Hepatocyte (in vitro differentiated cells): ENCODE measurements at regions not wholly inside any gene's neighbourhood (a gene's known extent, or its start where the extent isn't known, plus 50 kb on each side); places are given as distances from the start of the nearest gene placed in this dataset.

Experiments used
- DNase-seq: peaks from one replicate; pipeline ENCODE4 v3.0.0-alpha.2; 2016; ENCODE audit warnings: low spot score
- H2AFZ ChIP-seq: fragments of 200-600 bp; sonication (generic); 2 replicates; pipeline ENCODE4 v1.6.0; 2016; ENCODE audit warnings: antibody characterized with exemption, mild to moderate bottlenecking
- H3K27ac ChIP-seq: fragments of 200-600 bp; sonication (generic); 2 replicates; pipeline ENCODE4 v1.5.1; 2016; ENCODE audit warnings: mild to moderate bottlenecking
- H3K27me3 ChIP-seq: fragments of 200-600 bp; sonication (generic); 2 replicates; pipeline ENCODE4 v1.6.1; 2016
- H3K36me3 ChIP-seq: fragments of 200-600 bp; sonication (generic); replicated peaks from 2 replicates; pipeline ENCODE4 v1.5.1; 2016; ENCODE audit warnings: low read depth; ENCODE audit not compliant: insufficient read depth
- H3K4me1 ChIP-seq: fragments of 200-600 bp; sonication (generic); 2 replicates; pipeline ENCODE4 v1.5.1; 2016; ENCODE audit warnings: mild to moderate bottlenecking, moderate library complexity; ENCODE audit not compliant: insufficient read depth
- H3K4me2 ChIP-seq: fragments of 200-600 bp; sonication (generic); 2 replicates; pipeline ENCODE4 v1.6.0; 2016
- H3K4me3 ChIP-seq: fragments of 200-600 bp; sonication (generic); 2 replicates; pipeline ENCODE4 v1.5.1; 2016; ENCODE audit warnings: mild to moderate bottlenecking
- H3K79me2 ChIP-seq: fragments of 200-600 bp; sonication (generic); 2 replicates; pipeline ENCODE4 v1.6.0; 2017; ENCODE audit warnings: mild to moderate bottlenecking
- H3K9me2 ChIP-seq: fragments of 200-600 bp; sonication (generic); replicated peaks from 2 replicates; pipeline ENCODE4 v1.6.0; 2017; ENCODE audit warnings: mild to moderate bottlenecking; ENCODE audit not compliant: insufficient read depth
- H3K9me3 ChIP-seq: fragments of 200-600 bp; sonication (generic); 2 replicates; pipeline ENCODE4 v1.5.1; 2016; ENCODE audit warnings: low read depth, mild to moderate bottlenecking
- H4K20me1 ChIP-seq: fragments of 200-600 bp; sonication (generic); 2 replicates; pipeline ENCODE4 v1.6.0; 2016; ENCODE audit warnings: mild to moderate bottlenecking; ENCODE audit not compliant: insufficient read depth, poor library complexity, severe bottlenecking
- EZH2 ChIP-seq: fragments of 200-600 bp; sonication (generic); IDR thresholded peaks from 2 replicates; pipeline ENCODE4 v1.6.1; 2016; ENCODE audit warnings: antibody characterized with exemption, mild to moderate bottlenecking, borderline replicate concordance
- EZH2phosphoT487 ChIP-seq: fragments of 200-600 bp; sonication (generic); IDR thresholded peaks from one replicate; pipeline ENCODE4 v1.6.1; 2018; ENCODE audit warnings: antibody characterized with exemption, mild to moderate bottlenecking, low read depth, moderate library complexity; ENCODE audit not compliant: unreplicated experiment, severe bottlenecking
- WGBS: methylation state at CpG from one replicate; pipeline ENCODE4 v1.1.6; 2016; ENCODE audit warnings: low lambda C conversion rate; ENCODE audit errors: missing lambda C conversion rate; 5-methylcytosine and 5-hydroxymethylcytosine counted together
- TF ChIP-seq, protein P1 (sequence below): fragments of 200-600 bp; sonication (generic); IDR thresholded peaks from 2 replicates; pipeline ENCODE4 v1.5.1; 2016; ENCODE audit warnings: antibody characterized with exemption, mild to moderate bottlenecking; ENCODE audit not compliant: poor library complexity

DNA sequence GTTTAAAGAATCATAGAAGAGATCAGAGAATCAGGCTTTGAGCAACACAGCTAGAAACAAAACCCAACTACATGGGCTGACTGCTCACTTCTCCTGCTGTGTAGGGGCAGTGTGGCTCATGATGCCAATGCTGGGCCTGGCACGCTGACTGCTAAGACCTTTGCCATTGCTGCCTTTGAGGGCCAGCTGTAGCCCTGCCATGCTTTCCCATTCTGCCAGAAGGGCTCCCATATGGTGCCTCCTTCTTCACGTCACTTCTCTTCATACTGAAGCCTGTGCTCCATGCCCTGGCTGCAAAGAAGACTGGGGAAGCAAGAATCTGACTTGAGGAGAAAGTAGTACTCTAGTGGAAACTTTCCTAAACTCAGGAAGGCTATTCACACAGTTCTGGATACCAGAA lies 232.9 kb downstream of the UTP18 start:
- H3K4me2 ChIP-seq = no peak overlapping the region
- no peaks in the 10 kb centered on the region for H3K79me2 ChIP-seq
- no peak overlapping the region for H3K27ac ChIP-seq
- no peaks in the 10 kb centered on the region for H3K27me3 ChIP-seq
- H3K36me3 ChIP-seq = no peaks in the 10 kb centered on the region
- no peak overlapping the region for H2AFZ ChIP-seq
- H3K4me1 ChIP-seq = peaks cover 3% of the 10 kb centered on the region
- WGBS = 90% methylated on average over 2 of the region's 2 CpGs
- no peak for DNase-seq
- H4K20me1 ChIP-seq = no peaks in the 10 kb centered on the region
- no peaks in the 10 kb centered on the region for H3K9me3 ChIP-seq
- TF ChIP-seq EZH2phosphoT487 = no peak
- TF ChIP-seq, protein P1, sequence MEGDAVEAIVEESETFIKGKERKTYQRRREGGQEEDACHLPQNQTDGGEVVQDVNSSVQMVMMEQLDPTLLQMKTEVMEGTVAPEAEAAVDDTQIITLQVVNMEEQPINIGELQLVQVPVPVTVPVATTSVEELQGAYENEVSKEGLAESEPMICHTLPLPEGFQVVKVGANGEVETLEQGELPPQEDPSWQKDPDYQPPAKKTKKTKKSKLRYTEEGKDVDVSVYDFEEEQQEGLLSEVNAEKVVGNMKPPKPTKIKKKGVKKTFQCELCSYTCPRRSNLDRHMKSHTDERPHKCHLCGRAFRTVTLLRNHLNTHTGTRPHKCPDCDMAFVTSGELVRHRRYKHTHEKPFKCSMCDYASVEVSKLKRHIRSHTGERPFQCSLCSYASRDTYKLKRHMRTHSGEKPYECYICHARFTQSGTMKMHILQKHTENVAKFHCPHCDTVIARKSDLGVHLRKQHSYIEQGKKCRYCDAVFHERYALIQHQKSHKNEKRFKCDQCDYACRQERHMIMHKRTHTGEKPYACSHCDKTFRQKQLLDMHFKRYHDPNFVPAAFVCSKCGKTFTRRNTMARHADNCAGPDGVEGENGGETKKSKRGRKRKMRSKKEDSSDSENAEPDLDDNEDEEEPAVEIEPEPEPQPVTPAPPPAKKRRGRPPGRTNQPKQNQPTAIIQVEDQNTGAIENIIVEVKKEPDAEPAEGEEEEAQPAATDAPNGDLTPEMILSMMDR = no peak
- TF ChIP-seq EZH2 = no peak
- H3K4me3 ChIP-seq = no peak overlapping the region
- no peaks in the 10 kb centered on the region for H3K9me2 ChIP-seq

DNA sequence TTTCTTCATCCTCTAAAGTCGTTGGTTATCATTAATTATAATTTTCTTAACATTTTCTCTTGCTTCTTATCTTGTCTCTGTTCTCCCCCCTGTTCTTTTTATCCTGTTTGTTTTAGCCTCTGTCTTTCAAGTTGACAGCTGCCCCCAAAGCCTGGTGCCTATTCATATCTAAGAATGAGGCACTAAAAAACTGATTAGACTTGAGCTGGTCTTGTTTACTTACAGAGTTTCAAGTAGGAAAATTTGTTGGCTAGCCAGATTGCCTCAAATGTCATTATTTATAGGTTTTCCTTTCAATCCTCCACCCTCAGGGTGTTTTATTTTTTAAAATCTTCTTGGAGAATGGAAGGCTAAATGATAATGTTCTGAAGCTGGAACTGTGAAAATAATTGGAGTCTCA lies 236.0 kb downstream of the UTP18 start:
- WGBS = 10% methylated on average over 1 of the region's 1 CpG
- Histone ChIP-seq H3K4me2 (no peak overlapping the region), H3K9me3 (no peaks in the 10 kb centered on the region), H3K4me3 (no peak overlapping the region), H3K27ac (no peak overlapping the region), H2AFZ (no peak overlapping the region), H3K9me2 (no peaks in the 10 kb centered on the region), H3K36me3 (no peaks in the 10 kb centered on the region), H4K20me1 (no peaks in the 10 kb centered on the region), H3K27me3 (no peaks in the 10 kb centered on the region), H3K4me1 (peaks cover 3% of the 10 kb centered on the region), H3K79me2 (no peaks in the 10 kb centered on the region)
- no peak for DNase-seq
- TF ChIP-seq, protein P1 = no peak
- TF ChIP-seq EZH2phosphoT487 (no peak), EZH2 (no peak)

DNA sequence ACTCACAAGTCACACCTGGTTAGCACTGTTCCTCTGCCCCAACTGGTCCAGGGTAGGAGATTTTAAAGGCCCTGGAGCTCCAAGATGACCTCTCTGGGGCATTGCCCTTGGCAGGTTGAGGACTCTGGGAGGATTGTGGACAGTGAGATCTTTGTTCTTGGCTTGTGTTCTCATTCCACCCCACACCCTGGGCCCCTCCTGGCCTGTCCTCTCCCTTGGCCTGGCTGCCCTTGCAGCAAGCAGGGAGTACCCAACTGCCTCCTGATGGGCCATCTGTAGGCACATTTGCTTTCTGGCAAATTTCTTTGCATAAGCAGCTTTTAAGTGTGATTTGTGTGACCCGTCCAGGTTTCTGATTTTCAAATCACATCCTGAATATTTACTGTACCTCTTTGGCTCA lies 239.6 kb downstream of the UTP18 start:
- H3K27me3 ChIP-seq = peaks cover 3% of the 10 kb centered on the region
- H3K79me2 ChIP-seq = no peaks in the 10 kb centered on the region
- DNase-seq = no peak
- H3K9me2 ChIP-seq = no peaks in the 10 kb centered on the region
- 88% methylated on average over 1 of the region's 1 CpG for WGBS
- no peak overlapping the region for H3K4me2 ChIP-seq
- no peak overlapping the region for H3K27ac ChIP-seq
- TF ChIP-seq EZH2 (no peak), EZH2phosphoT487 (no peak)
- TF ChIP-seq, protein P1 = no peak
- no peak overlapping the region for H2AFZ ChIP-seq
- no peak overlapping the region for H3K4me3 ChIP-seq
- H3K9me3 ChIP-seq = no peaks in the 10 kb centered on the region
- peaks cover 3% of the 10 kb centered on the region for H3K4me1 ChIP-seq
- no peaks in the 10 kb centered on the region for H3K36me3 ChIP-seq
- no peaks in the 10 kb centered on the region for H4K20me1 ChIP-seq

DNA sequence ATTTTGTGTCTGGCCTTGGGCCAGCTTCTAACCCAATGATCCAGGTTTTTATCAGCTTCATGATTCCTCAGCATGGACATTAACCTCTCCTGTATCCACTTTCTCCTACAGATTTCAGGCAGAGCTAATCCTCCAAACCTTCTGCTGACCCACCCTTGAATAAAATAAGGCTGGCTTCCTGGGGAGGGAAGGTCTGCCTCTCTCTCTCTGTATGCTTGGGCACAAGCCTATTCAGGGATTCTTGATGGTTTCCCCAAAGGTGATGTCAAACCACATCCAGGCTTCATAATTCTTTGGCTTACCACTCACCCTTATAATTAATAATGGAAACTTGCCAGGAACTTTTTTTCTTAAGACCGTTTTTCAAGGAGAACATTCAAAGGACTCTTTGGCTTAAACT lies 240.1 kb downstream of the UTP18 start:
- TF ChIP-seq, protein P1 = no peak
- TF ChIP-seq EZH2phosphoT487 (no peak), EZH2 (no peak)
- peaks cover 3% of the 10 kb centered on the region for H3K4me1 ChIP-seq
- no peaks in the 10 kb centered on the region for H3K36me3 ChIP-seq
- peaks cover 8% of the 10 kb centered on the region for H3K27me3 ChIP-seq
- no peak overlapping the region for H3K4me3 ChIP-seq
- no peak overlapping the region for H2AFZ ChIP-seq
- H4K20me1 ChIP-seq = no peaks in the 10 kb centered on the region
- H3K79me2 ChIP-seq = no peaks in the 10 kb centered on the region
- no peak overlapping the region for H3K27ac ChIP-seq
- no peak for DNase-seq
- 59% methylated on average over 1 of the region's 1 CpG for WGBS
- no peaks in the 10 kb centered on the region for H3K9me2 ChIP-seq
- no peaks in the 10 kb centered on the region for H3K9me3 ChIP-seq
- H3K4me2 ChIP-seq = no peak overlapping the region
